Neural progenitor cell (in vitro differentiated cells): ENCODE measurements at regions not wholly inside any gene's neighbourhood (a gene's known extent, or its start where the extent isn't known, plus 50 kb on each side); places are given as distances from the start of the nearest gene placed in this dataset.

Experiments
- DNase-seq: peaks from one replicate; pipeline ENCODE4 v3.0.0-alpha.2; 2016; ENCODE audit warnings: low spot score
- H2AFZ ChIP-seq: fragments of 200-600 bp; sonication (generic); replicated peaks from 2 replicates; pipeline ENCODE4 v1.6.1; 2016; ENCODE audit warnings: antibody characterized with exemption
- H3F3A ChIP-seq: fragments of 200-600 bp; sonication (generic); 2 replicates; pipeline ENCODE4 v1.6.1; 2016; ENCODE audit warnings: antibody characterized with exemption, low read depth
- H3K27ac ChIP-seq: fragments of 200-600 bp; sonication (generic); 2 replicates; pipeline ENCODE4 v1.5.1; 2016; ENCODE audit warnings: mild to moderate bottlenecking
- H3K27me3 ChIP-seq: fragments of 200-600 bp; sonication (generic); 2 replicates; pipeline ENCODE4 v1.6.1; 2016; ENCODE audit warnings: mild to moderate bottlenecking, moderate library complexity
- H3K36me3 ChIP-seq: fragments of 200-600 bp; sonication (generic); 2 replicates; pipeline ENCODE4 v1.5.1; 2016
- H3K4me1 ChIP-seq: fragments of 200-600 bp; sonication (generic); 2 replicates; pipeline ENCODE4 v1.6.1; 2016; ENCODE audit warnings: mixed run types
- H3K4me2 ChIP-seq: fragments of 200-600 bp; sonication (generic); 2 replicates; pipeline ENCODE4 v1.6.1; 2016
- H3K4me3 ChIP-seq: fragments of 200-600 bp; sonication (generic); 2 replicates; pipeline ENCODE4 v1.5.1; 2016
- H3K79me2 ChIP-seq: fragments of 200-600 bp; sonication (generic); 2 replicates; pipeline ENCODE4 v1.6.1; 2016; ENCODE audit warnings: low read depth
- H3K9ac ChIP-seq: fragments of 200-600 bp; sonication (generic); 2 replicates; pipeline ENCODE4 v1.6.1; 2016
- H3K9me3 ChIP-seq: fragments of 200-600 bp; sonication (generic); 2 replicates; pipeline ENCODE4 v1.5.1; 2016; ENCODE audit warnings: low read depth
- H4K20me1 ChIP-seq: fragments of 200-600 bp; sonication (generic); 2 replicates; pipeline ENCODE4 v1.6.1; 2016; ENCODE audit warnings: low read depth
- H3K27ac Mint-ChIP-seq: 3 replicates; pipeline ENCODE4 v1.8.0; 2021; ENCODE audit warnings: mixed read lengths
- H3K27me3 Mint-ChIP-seq: 2 replicates; pipeline ENCODE4 v1.8.0; 2022; ENCODE audit warnings: low read depth, mild to moderate bottlenecking, inconsistent platforms, moderate library complexity, mixed read lengths; ENCODE audit not compliant: insufficient read depth
- H3K36me3 Mint-ChIP-seq: 3 replicates; pipeline ENCODE4 v1.8.0; 2021; ENCODE audit warnings: mixed read lengths
- H3K4me1 Mint-ChIP-seq: 3 replicates; pipeline ENCODE4 v1.8.0; 2021; ENCODE audit warnings: mixed read lengths
- H3K4me3 Mint-ChIP-seq: 3 replicates; pipeline ENCODE4 v1.8.0; 2021; ENCODE audit warnings: mild to moderate bottlenecking, moderate library complexity, mixed read lengths
- H3K9me3 Mint-ChIP-seq: 3 replicates; pipeline ENCODE4 v1.8.0; 2020; ENCODE audit warnings: mixed read lengths
- EZH2 ChIP-seq: fragments of 200-600 bp; sonication (generic); IDR thresholded peaks from 2 replicates; pipeline ENCODE4 v1.6.1; 2017; ENCODE audit warnings: antibody characterized with exemption, mild to moderate bottlenecking, moderate library complexity
- EZH2phosphoT487 ChIP-seq: fragments of 200-600 bp; sonication (generic); IDR thresholded peaks from 2 replicates; pipeline ENCODE4 v1.6.1; 2017; ENCODE audit warnings: antibody characterized with exemption
- TF ChIP-seq, protein P1 (sequence below): fragments of 200-600 bp; sonication (generic); IDR thresholded peaks from 2 replicates; pipeline ENCODE4 v1.5.1; 2017; ENCODE audit warnings: antibody characterized with exemption, mild to moderate bottlenecking

DNA sequence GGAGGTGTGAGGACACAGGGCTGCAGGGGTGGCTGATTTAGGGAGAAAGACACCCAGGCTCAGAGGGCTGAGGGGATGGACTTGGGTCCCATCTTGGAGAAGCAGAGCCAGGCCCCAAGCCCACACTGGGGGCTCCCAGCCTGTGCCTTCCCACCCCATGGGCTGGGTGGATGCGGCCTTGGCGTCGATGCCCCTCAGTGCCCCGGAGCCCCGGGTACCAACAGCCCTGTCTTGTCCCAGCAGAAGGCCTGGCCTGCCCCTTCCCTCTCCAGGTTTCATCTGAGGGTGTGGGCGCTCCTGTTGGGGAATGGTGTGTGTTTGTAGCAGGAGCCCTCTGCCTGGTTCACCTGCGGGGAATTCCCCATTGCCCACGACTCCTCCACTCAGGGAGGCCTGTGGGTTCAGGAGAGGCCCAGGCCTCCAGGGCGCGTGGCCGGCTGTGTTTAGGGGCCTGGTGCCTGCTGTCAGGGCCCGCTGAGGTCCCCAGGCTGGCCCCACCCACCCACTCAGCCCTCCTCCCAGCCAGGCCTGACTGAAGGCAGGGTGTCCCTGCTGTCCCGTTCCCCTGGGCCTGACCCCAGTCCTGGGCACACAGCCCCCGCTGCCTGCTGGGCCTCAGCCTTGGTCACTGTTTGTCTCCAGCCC lies 51.1 kb upstream of the BEGAIN start:
- Histone ChIP-seq H3K4me1 (no peaks in the 10 kb centered on the region), H4K20me1 (no peaks in the 10 kb centered on the region), H2AFZ (no peak overlapping the region), H3K27me3 (no peaks in the 10 kb centered on the region), H3K36me3 (no peaks in the 10 kb centered on the region), H3K9me3 (no peaks in the 10 kb centered on the region), H3K79me2 (no peaks in the 10 kb centered on the region), H3K9ac (no peak overlapping the region), H3F3A (no peaks in the 10 kb centered on the region), H3K4me2 (no peak overlapping the region), H3K27ac (no peak overlapping the region), H3K4me3 (no peak overlapping the region)
- DNase-seq, result no peak
- no peak for TF ChIP-seq EZH2phosphoT487
- TF ChIP-seq EZH2, result no peak
- TF ChIP-seq, protein P1, sequence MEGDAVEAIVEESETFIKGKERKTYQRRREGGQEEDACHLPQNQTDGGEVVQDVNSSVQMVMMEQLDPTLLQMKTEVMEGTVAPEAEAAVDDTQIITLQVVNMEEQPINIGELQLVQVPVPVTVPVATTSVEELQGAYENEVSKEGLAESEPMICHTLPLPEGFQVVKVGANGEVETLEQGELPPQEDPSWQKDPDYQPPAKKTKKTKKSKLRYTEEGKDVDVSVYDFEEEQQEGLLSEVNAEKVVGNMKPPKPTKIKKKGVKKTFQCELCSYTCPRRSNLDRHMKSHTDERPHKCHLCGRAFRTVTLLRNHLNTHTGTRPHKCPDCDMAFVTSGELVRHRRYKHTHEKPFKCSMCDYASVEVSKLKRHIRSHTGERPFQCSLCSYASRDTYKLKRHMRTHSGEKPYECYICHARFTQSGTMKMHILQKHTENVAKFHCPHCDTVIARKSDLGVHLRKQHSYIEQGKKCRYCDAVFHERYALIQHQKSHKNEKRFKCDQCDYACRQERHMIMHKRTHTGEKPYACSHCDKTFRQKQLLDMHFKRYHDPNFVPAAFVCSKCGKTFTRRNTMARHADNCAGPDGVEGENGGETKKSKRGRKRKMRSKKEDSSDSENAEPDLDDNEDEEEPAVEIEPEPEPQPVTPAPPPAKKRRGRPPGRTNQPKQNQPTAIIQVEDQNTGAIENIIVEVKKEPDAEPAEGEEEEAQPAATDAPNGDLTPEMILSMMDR, result no peak
- H3K4me1 Mint-ChIP-seq, result peaks cover 6% of the 10 kb centered on the region
- no peak overlapping the region for H3K4me3 Mint-ChIP-seq
- H3K9me3 Mint-ChIP-seq, result no peaks in the 10 kb centered on the region
- H3K27me3 Mint-ChIP-seq, result peaks cover 18% of the 10 kb centered on the region
- H3K27ac Mint-ChIP-seq, result no peak overlapping the region
- no peaks in the 10 kb centered on the region for H3K36me3 Mint-ChIP-seq

GRCh38 chr14:100639280-100639679 lies 52.1 kb upstream of the BEGAIN start:
- Histone ChIP-seq H3K36me3 (no peaks in the 10 kb centered on the region), H3K9ac (no peak overlapping the region), H3K27me3 (no peaks in the 10 kb centered on the region), H3F3A (no peaks in the 10 kb centered on the region), H3K4me3 (no peak overlapping the region), H3K27ac (no peak overlapping the region), H3K4me1 (no peaks in the 10 kb centered on the region), H3K9me3 (no peaks in the 10 kb centered on the region), H3K79me2 (no peaks in the 10 kb centered on the region), H3K4me2 (no peak overlapping the region), H2AFZ (no peak overlapping the region), H4K20me1 (no peaks in the 10 kb centered on the region)
- no peak overlapping the region for H3K27ac Mint-ChIP-seq
- no peaks in the 10 kb centered on the region for H3K36me3 Mint-ChIP-seq
- no peak overlapping the region for H3K4me3 Mint-ChIP-seq
- DNase-seq, result no peak
- peaks cover 3% of the 10 kb centered on the region for H3K4me1 Mint-ChIP-seq
- TF ChIP-seq EZH2, result no peak
- TF ChIP-seq, protein P1, result no peak
- TF ChIP-seq EZH2phosphoT487, result no peak
- H3K9me3 Mint-ChIP-seq, result no peaks in the 10 kb centered on the region
- H3K27me3 Mint-ChIP-seq, result peaks cover 14% of the 10 kb centered on the region

GRCh38 chr14:100640471-100641273 lies 53.5 kb upstream of the BEGAIN start:
- no peak overlapping the region for H3K4me2 ChIP-seq
- H3K79me2 ChIP-seq, result no peaks in the 10 kb centered on the region
- H4K20me1 ChIP-seq, result no peaks in the 10 kb centered on the region
- H3K4me1 Mint-ChIP-seq, result peaks cover 13% of the 10 kb centered on the region
- peaks cover 15% of the 10 kb centered on the region for H3K27me3 Mint-ChIP-seq
- H3K27ac ChIP-seq, result no peak overlapping the region
- H2AFZ ChIP-seq, result no peak overlapping the region
- DNase-seq, result no peak
- no peak overlapping the region for H3K4me3 Mint-ChIP-seq
- no peaks in the 10 kb centered on the region for H3F3A ChIP-seq
- H3K9me3 Mint-ChIP-seq, result peaks cover 1% of the 10 kb centered on the region
- no peak overlapping the region for H3K27ac Mint-ChIP-seq
- no peak overlapping the region for H3K9ac ChIP-seq
- no peaks in the 10 kb centered on the region for H3K27me3 ChIP-seq
- peaks cover 7% of the 10 kb centered on the region for H3K4me1 ChIP-seq
- no peaks in the 10 kb centered on the region for H3K9me3 ChIP-seq
- H3K36me3 ChIP-seq, result no peaks in the 10 kb centered on the region
- TF ChIP-seq, protein P1, result no peak
- no peak for TF ChIP-seq EZH2
- no peak for TF ChIP-seq EZH2phosphoT487
- H3K36me3 Mint-ChIP-seq, result no peaks in the 10 kb centered on the region
- H3K4me3 ChIP-seq, result no peak overlapping the region
